Ishikawa (cell line): ENCODE measurements at regions not wholly inside any gene's neighbourhood (a gene's known extent, or its start where the extent isn't known, plus 50 kb on each side); places are given as distances from the start of the nearest gene placed in this dataset.

Experiments
- CEBPB ChIP-seq: IDR thresholded peaks from 2 replicates; pipeline ENCODE4 v1.6.1; 2012
- CREB1 ChIP-seq: IDR thresholded peaks from 2 replicates; pipeline ENCODE4 v1.6.1; 2012; ENCODE audit warnings: low read depth
- EGR1 ChIP-seq: IDR thresholded peaks from 2 replicates; pipeline ENCODE4 v1.6.1; 2012
- EP300 ChIP-seq: IDR thresholded peaks from 2 replicates; pipeline ENCODE4 v1.6.1; 2012; ENCODE audit warnings: borderline replicate concordance
- FOXM1 ChIP-seq: IDR thresholded peaks from 2 replicates; pipeline ENCODE4 v1.6.1; 2012; ENCODE audit warnings: low read depth, borderline replicate concordance
- MAX ChIP-seq: IDR thresholded peaks from 2 replicates; pipeline ENCODE4 v1.6.1; 2012
- NFIC ChIP-seq: IDR thresholded peaks from 2 replicates; pipeline ENCODE4 v1.6.1; 2012
- RAD21 ChIP-seq: IDR thresholded peaks from 2 replicates; pipeline ENCODE4 v1.6.1; 2012; ENCODE audit warnings: low read depth
- REST ChIP-seq: IDR thresholded peaks from 2 replicates; pipeline ENCODE4 v1.6.1; 2012; ENCODE audit warnings: low read depth, mild to moderate bottlenecking
- TAF1 ChIP-seq: IDR thresholded peaks from 2 replicates; pipeline ENCODE4 v1.6.1; 2012; ENCODE audit warnings: low read depth, mild to moderate bottlenecking
- TCF12 ChIP-seq: IDR thresholded peaks from 2 replicates; pipeline ENCODE4 v1.6.1; 2012; ENCODE audit warnings: low read depth
- TEAD4 ChIP-seq: IDR thresholded peaks from 2 replicates; pipeline ENCODE4 v1.6.1; 2012
- USF1 ChIP-seq: IDR thresholded peaks from 2 replicates; pipeline ENCODE4 v1.6.1; 2012
- YY1 ChIP-seq: IDR thresholded peaks from 2 replicates; pipeline ENCODE4 v1.6.1; 2012; ENCODE audit warnings: low read depth
- ZBTB7A ChIP-seq: IDR thresholded peaks from 2 replicates; pipeline ENCODE4 v1.6.1; 2012; ENCODE audit warnings: low read depth

- TF ChIP-seq RAD21 (peak; percentile 37), REST (no peak)
Observed at GRCh38 chr6:112502351-112503090, 155.4 kb downstream of the RFPL4B start.

GRCh38 chr6:112503091-112503596, 156.0 kb downstream of the RFPL4B start:
- TF ChIP-seq CEBPB (no peak), YY1 (no peak), TAF1 (no peak), NFIC (no peak), TEAD4 (no peak), REST (no peak)

DNA sequence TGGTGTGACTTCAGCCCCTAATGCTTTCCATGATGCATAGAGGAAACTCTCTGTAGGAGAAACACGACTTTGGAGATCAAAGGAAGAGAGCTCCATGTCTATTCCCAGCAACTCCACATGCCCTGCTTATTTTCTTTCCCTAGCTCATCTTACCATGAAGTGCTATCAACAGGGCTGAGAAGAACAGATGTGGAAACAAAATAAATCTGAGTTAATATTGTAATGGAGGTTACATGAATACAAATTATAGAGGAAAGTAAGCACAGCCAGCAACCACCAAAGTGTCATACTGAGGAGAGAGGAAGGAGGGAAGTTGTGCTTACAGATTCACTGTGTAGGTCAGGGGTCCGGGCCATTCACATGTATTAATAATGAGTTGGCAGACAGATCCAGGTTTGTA, 157.5 kb downstream of the RFPL4B start:
- TF ChIP-seq USF1, result no peak
- TF ChIP-seq ZBTB7A, result no peak
- no peak for TF ChIP-seq MAX
- TF ChIP-seq TAF1, result no peak
- no peak for TF ChIP-seq FOXM1
- no peak for TF ChIP-seq CREB1
- TF ChIP-seq REST, result no peak
- no peak for TF ChIP-seq TCF12
- no peak for TF ChIP-seq RAD21
- no peak for TF ChIP-seq YY1

DNA sequence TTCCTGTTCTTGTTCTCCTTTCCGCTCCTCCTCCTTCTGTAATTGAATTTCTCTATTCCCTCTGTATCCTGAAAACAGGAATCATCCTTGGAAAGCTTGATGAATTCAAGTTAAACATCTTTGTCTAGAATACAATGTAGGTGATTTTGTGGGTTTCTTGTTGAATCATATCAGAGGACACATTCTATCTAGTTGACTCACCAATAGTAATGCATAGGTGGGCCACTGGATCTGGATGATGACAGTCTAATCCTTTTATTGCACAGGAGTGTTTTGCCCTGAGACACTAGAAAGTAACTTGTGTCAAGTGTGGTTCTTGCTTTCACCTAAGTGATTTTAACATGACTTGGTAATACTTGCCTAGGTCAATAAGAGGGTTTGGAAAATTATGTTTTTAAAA, 164.3 kb downstream of the RFPL4B start:
- TF ChIP-seq USF1 (no peak), RAD21 (no peak), YY1 (no peak), TEAD4 (no peak), MAX (no peak), TCF12 (no peak), NFIC (no peak), CEBPB (no peak), EP300 (no peak), ZBTB7A (no peak), FOXM1 (no peak), TAF1 (no peak), REST (no peak), CREB1 (no peak), EGR1 (no peak)
